HG03280 (cell line): ENCODE measurements at regions not wholly inside any gene's neighbourhood (a gene's known extent, or its start where the extent isn't known, plus 50 kb on each side); places are given as distances from the start of the nearest gene placed in this dataset.

ENCODE experiments used
- ATAC-seq: cut with Tn5 transposase; IDR thresholded peaks from one replicate; pipeline ENCODE4 v1.9.1; 2021; ENCODE audit warnings: mild to moderate bottlenecking, moderate library complexity; ENCODE audit not compliant: unreplicated experiment

- ATAC-seq: no peak
Measured at GRCh38 chr6:156315146-156315545, 462.0 kb upstream of the ARID1B start.

- no peak for ATAC-seq
Measured at GRCh38 chr6:156313037-156313436, 464.1 kb upstream of the ARID1B start.

GRCh38 chr6:156311291-156311690 is 465.9 kb upstream of the ARID1B start:
- ATAC-seq: no peak

- ATAC-seq: no peak
Measured at GRCh38 chr6:156310701-156311100, 466.5 kb upstream of the ARID1B start.

- ATAC-seq: no peak
Measured at GRCh38 chr6:156309017-156309416, 468.2 kb upstream of the ARID1B start.

GRCh38 chr6:156308604-156309003 is 468.6 kb upstream of the ARID1B start:
- no peak for ATAC-seq

GRCh38 chr6:156306531-156306930 is 470.6 kb upstream of the ARID1B start:
- no peak for ATAC-seq

- ATAC-seq: no peak
Measured at GRCh38 chr6:156283091-156283490, 494.1 kb upstream of the ARID1B start.

- ATAC-seq: no peak
Measured at GRCh38 chr6:156282087-156282486, 495.1 kb upstream of the ARID1B start.

- ATAC-seq: no peak
Measured at GRCh38 chr6:156281266-156281665, 495.9 kb upstream of the ARID1B start.

- no peak for ATAC-seq
Measured at GRCh38 chr6:156280065-156280464, 497.1 kb upstream of the ARID1B start.

- ATAC-seq: peak; percentile 86
Measured at GRCh38 chr6:156279261-156279969, 497.8 kb upstream of the ARID1B start.

GRCh38 chr6:156273065-156273711 is 504.0 kb upstream of the ARID1B start:
- no peak for ATAC-seq

- no peak for ATAC-seq
Measured at GRCh38 chr6:156269751-156270369, 507.3 kb upstream of the ARID1B start.

GRCh38 chr6:156268849-156269248 is 508.3 kb upstream of the ARID1B start:
- no peak for ATAC-seq

GRCh38 chr6:156262014-156262413 is 515.2 kb upstream of the ARID1B start:
- ATAC-seq: no peak

GRCh38 chr6:156260815-156261214 is 516.4 kb upstream of the ARID1B start:
- ATAC-seq: no peak

- no peak for ATAC-seq
Measured at GRCh38 chr6:156258981-156259380, 518.2 kb upstream of the ARID1B start.

GRCh38 chr6:156256161-156256560 is 521.0 kb upstream of the ARID1B start:
- no peak for ATAC-seq

GRCh38 chr6:156254240-156254639 is 522.9 kb upstream of the ARID1B start:
- ATAC-seq: no peak

GRCh38 chr6:156250593-156250992 is 526.6 kb upstream of the ARID1B start:
- ATAC-seq: no peak

- ATAC-seq: no peak
Measured at GRCh38 chr6:156242206-156242605, 535.0 kb upstream of the ARID1B start.
